ENCODE measurements at regions not wholly inside any gene's neighbourhood (a gene's known extent, or its start where the extent isn't known, plus 50 kb on each side); places are given as distances from the start of the nearest gene placed in this dataset.
"Not testable (repeated sequence)": the region's sequence is repeated elsewhere in the genome, so short reads cannot be mapped to it uniquely, and the experiment has no call there.

DNA sequence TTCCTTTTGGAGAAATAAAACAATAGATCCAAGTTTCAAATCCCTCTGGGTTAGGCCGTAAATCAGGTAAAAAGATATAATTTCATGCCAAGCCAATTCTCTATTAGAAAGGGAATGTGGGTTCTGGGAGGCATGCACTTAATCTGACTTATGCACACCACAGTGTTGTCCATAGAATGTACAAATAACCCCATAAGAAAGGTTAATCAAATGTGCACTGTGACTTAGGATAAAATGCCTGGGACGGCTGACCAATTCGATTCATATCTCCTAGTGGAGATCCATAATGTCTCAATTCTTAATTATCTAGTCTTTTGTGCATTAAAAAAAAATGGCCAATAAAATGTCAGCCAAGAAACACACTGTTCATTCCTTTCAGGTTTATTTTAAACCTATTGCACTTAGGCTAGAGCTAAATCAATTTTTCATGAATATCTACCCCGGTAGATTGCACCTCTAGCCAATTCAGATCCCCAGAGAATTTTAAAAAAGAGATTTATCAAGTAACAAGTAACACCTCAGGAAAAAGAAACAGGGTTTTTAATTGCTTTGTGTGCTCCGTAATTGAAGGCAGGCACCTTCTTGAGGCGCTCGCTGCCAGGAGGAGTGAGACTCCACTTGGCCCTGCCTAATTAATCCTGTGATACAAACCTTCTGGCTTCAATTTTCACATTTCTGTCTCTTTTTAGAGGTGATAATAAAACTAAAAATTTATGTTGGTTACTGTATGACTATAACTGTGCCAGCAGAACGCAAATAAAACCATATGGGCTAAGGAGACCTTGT, 265.1 kb downstream of the ETV1 start:
- TF ChIP-seq, protein P1, sequence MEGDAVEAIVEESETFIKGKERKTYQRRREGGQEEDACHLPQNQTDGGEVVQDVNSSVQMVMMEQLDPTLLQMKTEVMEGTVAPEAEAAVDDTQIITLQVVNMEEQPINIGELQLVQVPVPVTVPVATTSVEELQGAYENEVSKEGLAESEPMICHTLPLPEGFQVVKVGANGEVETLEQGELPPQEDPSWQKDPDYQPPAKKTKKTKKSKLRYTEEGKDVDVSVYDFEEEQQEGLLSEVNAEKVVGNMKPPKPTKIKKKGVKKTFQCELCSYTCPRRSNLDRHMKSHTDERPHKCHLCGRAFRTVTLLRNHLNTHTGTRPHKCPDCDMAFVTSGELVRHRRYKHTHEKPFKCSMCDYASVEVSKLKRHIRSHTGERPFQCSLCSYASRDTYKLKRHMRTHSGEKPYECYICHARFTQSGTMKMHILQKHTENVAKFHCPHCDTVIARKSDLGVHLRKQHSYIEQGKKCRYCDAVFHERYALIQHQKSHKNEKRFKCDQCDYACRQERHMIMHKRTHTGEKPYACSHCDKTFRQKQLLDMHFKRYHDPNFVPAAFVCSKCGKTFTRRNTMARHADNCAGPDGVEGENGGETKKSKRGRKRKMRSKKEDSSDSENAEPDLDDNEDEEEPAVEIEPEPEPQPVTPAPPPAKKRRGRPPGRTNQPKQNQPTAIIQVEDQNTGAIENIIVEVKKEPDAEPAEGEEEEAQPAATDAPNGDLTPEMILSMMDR (IDR thresholded peaks at IDR 0.05; ENCODE audit: low read depth, low read length): no peak
- H3K4me3 ChIP-seq (ENCODE audit: low read depth, low read length): no peak overlapping the region
- DNase-seq (ENCODE audit: low read depth, low spot score): no peak
- in situ Hi-C loops (cut with HindIII; ENCODE audit: low sequenced_read_pairs): no loop called here

DNA sequence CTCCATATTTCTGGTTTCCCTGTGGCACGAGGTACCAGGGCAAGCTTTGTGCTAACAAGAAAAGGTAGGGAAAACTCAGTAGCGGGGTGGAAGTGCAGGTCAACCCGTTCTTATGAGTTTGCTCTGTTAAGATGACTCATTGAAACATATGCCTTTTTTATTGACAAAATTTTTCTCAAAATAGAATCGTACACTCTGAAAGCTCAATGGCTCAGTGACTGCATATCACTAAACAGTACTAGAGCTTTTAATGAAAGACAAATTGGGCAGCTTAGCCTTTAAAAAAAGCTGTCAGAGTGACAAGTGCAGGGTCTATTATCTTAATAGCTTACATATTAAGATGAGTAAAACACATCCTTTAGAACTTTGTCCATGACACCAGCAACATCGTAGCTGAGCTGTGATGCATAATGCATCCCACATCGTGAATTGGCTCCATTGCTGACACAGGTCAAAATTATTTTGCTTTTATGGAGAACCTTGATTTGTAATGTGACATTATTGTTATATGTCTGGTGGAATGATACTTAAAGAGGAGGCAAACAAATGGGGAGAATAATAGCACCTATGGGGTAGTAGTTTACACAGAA, 264.4 kb downstream of the ETV1 start:
- TF ChIP-seq, protein P1 (IDR thresholded peaks at IDR 0.05; ENCODE audit: low read depth, low read length): no peak
- H3K4me3 ChIP-seq (ENCODE audit: low read depth, low read length): no peak overlapping the region
- in situ Hi-C loops (cut with HindIII; ENCODE audit: low sequenced_read_pairs): no loop called here
- DNase-seq (ENCODE audit: low read depth, low spot score): no peak

DNA sequence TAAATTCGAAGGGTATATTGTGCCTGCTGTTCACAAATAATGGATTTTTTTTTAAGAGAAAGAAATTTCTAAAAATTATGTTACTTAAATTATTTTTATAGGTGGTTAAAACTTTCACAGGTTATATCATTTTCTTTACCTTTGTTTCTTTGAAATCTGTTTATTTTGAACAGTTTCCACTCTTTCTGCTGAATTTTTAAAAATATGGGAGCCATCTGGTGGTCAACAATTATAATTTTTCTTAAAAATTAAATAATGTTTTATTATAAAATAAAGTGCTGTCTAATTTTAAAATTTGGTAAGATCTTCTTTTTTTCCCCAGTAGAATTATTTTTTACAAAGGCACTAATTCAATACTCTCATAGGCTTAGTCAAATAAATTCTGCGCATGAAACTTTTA, 263.9 kb downstream of the ETV1 start:
- in situ Hi-C loops (cut with HindIII; ENCODE audit: low sequenced_read_pairs): no loop called here
- no peak for DNase-seq (ENCODE audit: low read depth, low spot score)
- TF ChIP-seq, protein P1 (IDR thresholded peaks at IDR 0.05; ENCODE audit: low read depth, low read length): no peak
- no peak overlapping the region for H3K4me3 ChIP-seq (ENCODE audit: low read depth, low read length)

DNA sequence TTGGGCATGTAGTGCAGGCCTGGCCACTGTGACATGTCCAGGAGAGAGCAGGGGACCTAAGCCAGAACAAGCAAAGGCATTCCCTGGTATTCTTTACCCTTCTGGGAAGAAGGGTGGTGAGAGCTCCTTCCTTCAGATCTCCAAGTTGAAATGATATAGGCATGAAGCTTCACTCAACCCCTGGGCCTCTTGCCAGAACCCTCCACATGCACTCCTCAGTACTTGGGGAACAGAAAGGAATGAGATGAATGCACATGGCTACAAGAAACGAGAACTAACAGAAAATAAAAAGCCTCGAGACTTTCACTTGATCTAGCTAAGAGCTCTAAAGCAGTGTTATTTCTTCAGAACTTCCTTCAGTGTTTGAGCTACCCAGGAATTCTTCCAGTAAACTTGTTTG, 262.2 kb downstream of the ETV1 start:
- in situ Hi-C loops (cut with HindIII; ENCODE audit: low sequenced_read_pairs): no loop called here
- H3K4me3 ChIP-seq (ENCODE audit: low read depth, low read length): no peak overlapping the region
- DNase-seq (ENCODE audit: low read depth, low spot score): no peak
- TF ChIP-seq, protein P1 (IDR thresholded peaks at IDR 0.05; ENCODE audit: low read depth, low read length): no peak

DNA sequence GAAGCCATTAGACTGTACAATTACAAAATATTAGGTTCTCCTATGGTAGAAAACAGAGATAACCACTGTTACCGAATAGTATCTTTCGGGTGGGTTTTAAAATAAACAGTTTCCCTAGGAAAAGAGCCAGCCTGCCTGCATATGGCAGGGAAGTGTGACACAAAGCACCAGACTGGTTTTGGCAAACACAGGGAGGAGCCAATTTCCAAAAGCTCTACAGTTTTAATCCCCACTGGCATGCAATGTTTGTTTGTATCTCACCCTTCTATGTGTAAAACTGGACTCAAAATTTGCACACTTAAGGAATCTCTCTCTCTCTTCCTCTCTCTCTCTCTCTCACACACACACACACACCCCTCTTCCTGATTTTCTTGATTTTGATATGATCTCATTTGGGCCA, 261.7 kb downstream of the ETV1 start:
- TF ChIP-seq, protein P1 (IDR thresholded peaks at IDR 0.05; ENCODE audit: low read depth, low read length): no peak
- DNase-seq (ENCODE audit: low read depth, low spot score): no peak
- no peak overlapping the region for H3K4me3 ChIP-seq (ENCODE audit: low read depth, low read length)
- in situ Hi-C loops (cut with HindIII; ENCODE audit: low sequenced_read_pairs): no loop called here

DNA sequence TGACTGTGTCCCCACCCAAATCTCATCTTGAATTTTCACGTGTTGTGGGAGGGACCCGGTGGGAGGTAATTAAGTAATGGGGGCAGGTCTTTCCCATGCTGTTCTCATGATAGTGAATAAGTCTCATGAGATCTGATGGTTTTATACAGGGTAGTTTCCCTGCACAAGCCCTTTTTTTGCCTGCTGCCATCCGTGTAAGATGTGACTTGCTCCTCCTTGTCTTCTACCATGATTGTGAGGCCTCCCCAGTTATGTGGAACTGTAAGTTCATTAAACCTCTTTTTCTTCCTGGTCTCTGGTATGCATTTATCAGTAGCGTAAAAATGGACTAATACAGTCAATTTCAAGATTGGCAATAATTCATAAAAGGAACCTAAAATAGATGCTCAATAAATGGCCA, 261.0 kb downstream of the ETV1 start:
- H3K4me3 ChIP-seq (ENCODE audit: low read depth, low read length); DNase-seq (ENCODE audit: low read depth, low spot score); in situ Hi-C loops (cut with HindIII; ENCODE audit: low sequenced_read_pairs): not testable (repeated sequence)

DNA sequence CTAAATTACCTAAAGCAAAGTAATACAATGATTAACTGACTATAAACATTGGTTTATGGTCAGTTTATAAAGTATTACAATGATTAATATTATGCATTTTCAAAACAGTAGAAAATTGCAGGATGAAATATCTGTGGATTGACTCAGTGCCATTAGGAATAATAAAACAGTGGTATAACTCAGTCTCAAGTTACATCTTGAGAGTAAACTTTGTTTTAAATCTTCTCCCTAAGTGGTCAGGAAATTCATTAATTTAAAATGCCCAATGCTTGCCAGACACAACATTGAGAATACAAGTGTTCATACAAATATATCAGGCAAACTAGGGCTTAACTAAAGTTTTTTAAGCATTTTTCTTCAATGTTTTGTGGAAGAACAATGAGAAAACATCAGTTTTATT, 257.8 kb downstream of the ETV1 start:
- peak; percentile 59 for DNase-seq (ENCODE audit: low read depth, low spot score)
- TF ChIP-seq, protein P1 (IDR thresholded peaks at IDR 0.05; ENCODE audit: low read depth, low read length): no peak
- H3K4me3 ChIP-seq (ENCODE audit: low read depth, low read length): no peak overlapping the region
- in situ Hi-C loops (cut with HindIII; ENCODE audit: low sequenced_read_pairs): no loop called here
